PFSK-1 (cell line): ENCODE measurements at regions not wholly inside any gene's neighbourhood (a gene's known extent, or its start where the extent isn't known, plus 50 kb on each side); places are given as distances from the start of the nearest gene placed in this dataset.

Experiments used
- FOXP2 ChIP-seq: optimal IDR thresholded peaks from 2 replicates; pipeline ENCODE3; 2011; ENCODE audit warnings: borderline replicate concordance, control low read depth, inconsistent platforms; ENCODE audit not compliant: insufficient read depth; ENCODE audit errors: extremely low read length, extremely low read depth
- POLR2AphosphoS5 ChIP-seq: IDR thresholded peaks from 2 replicates; pipeline ENCODE4 v1.6.1; 2012; ENCODE audit warnings: low read depth, mild to moderate bottlenecking, control low read depth, low read length, moderate library complexity
- SIN3A ChIP-seq: IDR thresholded peaks from 2 replicates; pipeline ENCODE4 v1.6.1; 2012; ENCODE audit warnings: mild to moderate bottlenecking, low read length, moderate library complexity, borderline replicate concordance; ENCODE audit not compliant: insufficient read depth
- TAF1 ChIP-seq: IDR thresholded peaks from 2 replicates; pipeline ENCODE4 v1.6.1; 2012; ENCODE audit warnings: low read length, control low read depth, borderline replicate concordance; ENCODE audit not compliant: insufficient read depth
- TF ChIP-seq, protein P1 (sequence below), 2 experiments: IDR thresholded peaks; 2 replicates each; pipeline versions ENCODE4 v1.6.1 to v1.8.0; 2011 to 2012; ENCODE audit warnings: low read depth in 2 of 2, low read length in 2 of 2, control low read depth in 1 of 2, inconsistent platforms in 1 of 2, mild to moderate bottlenecking in 1 of 2, moderate library complexity in 1 of 2; ENCODE audit not compliant: insufficient read depth in 1 of 2

DNA sequence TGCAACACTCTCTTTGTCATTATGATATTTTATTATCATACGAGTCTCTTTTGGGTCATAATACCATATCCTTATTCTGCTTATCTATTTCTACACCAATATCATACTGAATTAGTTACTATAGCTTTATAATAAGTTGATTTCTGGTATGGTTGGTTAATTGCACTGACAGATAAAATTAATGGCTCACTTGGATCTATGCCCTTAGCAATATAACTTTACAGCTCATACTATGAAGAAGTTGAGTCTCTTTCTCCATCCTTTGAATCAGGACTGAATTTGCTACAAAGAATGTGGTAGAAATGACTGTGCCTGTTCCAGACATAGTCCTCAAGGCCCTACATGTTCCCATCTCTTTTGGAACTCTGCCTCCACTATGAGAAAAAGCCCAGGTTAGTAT lies 139.7 kb upstream of the DYRK2 start:
- TF ChIP-seq SIN3A: no peak
- TF ChIP-seq POLR2AphosphoS5: no peak
- TF ChIP-seq TAF1: no peak
- TF ChIP-seq, protein P1, sequence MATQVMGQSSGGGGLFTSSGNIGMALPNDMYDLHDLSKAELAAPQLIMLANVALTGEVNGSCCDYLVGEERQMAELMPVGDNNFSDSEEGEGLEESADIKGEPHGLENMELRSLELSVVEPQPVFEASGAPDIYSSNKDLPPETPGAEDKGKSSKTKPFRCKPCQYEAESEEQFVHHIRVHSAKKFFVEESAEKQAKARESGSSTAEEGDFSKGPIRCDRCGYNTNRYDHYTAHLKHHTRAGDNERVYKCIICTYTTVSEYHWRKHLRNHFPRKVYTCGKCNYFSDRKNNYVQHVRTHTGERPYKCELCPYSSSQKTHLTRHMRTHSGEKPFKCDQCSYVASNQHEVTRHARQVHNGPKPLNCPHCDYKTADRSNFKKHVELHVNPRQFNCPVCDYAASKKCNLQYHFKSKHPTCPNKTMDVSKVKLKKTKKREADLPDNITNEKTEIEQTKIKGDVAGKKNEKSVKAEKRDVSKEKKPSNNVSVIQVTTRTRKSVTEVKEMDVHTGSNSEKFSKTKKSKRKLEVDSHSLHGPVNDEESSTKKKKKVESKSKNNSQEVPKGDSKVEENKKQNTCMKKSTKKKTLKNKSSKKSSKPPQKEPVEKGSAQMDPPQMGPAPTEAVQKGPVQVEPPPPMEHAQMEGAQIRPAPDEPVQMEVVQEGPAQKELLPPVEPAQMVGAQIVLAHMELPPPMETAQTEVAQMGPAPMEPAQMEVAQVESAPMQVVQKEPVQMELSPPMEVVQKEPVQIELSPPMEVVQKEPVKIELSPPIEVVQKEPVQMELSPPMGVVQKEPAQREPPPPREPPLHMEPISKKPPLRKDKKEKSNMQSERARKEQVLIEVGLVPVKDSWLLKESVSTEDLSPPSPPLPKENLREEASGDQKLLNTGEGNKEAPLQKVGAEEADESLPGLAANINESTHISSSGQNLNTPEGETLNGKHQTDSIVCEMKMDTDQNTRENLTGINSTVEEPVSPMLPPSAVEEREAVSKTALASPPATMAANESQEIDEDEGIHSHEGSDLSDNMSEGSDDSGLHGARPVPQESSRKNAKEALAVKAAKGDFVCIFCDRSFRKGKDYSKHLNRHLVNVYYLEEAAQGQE (IDR thresholded peaks at IDR 0.05; ENCODE audit: insufficient read depth in 1 of 2, low read depth in 2 of 2, low read length in 2 of 2): no peak
- TF ChIP-seq FOXP2: no peak

DNA sequence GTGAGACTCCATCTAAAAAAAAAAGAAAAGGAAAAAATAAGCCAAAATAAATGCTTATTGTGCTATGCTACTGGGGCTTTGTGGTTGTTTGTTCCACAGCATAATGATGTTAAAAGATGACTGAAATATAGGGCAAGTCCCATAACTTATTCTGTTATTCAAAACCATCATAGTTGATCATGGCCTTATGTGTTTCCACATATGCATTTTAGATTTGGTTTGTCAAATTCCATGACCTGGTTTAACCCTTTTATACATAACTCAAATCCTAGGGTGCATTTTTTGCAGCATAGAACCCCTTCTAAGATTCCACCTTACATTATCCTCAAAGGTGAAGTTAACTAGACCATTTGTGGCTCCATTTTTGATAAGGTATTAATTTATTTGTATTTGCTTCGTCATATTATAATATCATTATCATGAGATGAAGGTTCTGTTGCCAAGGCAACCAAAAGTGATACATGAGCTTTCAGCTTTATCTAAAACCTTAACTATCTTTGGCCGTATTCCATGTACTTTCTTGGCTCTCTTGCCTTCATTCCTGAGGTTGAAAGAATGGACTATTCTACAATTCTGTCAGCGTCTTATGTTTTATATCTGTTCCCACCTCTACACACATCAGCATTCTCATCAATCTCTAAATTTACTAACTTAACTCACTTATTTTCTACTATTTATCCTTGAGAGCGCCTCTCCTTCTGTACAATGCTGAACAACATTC lies 138.7 kb upstream of the DYRK2 start:
- TF ChIP-seq, protein P1 (IDR thresholded peaks at IDR 0.05; ENCODE audit: insufficient read depth in 1 of 2, low read depth in 2 of 2, low read length in 2 of 2): no peak
- no peak for TF ChIP-seq TAF1

DNA sequence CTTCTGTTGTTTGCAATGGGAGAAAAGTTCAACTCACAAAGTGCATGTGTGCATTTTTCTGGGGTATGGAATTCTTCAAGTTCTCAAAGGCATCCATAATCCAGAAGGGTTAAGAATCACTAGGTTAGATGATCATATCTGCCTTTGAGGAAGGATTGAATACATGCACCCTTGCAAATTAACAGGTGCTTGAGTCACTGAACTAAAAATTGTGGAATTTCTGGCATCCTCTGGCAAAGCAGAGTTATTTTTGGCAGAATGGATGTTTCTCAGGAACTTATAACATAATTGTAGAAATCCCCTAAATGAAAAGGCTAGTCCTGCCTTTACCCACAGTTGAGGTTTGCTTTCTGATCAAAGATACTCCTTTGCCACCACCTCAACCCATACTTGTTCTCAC lies 136.5 kb upstream of the DYRK2 start:
- no peak for TF ChIP-seq FOXP2
- no peak for TF ChIP-seq SIN3A
- TF ChIP-seq, protein P1 (IDR thresholded peaks at IDR 0.05; ENCODE audit: insufficient read depth in 1 of 2, low read depth in 2 of 2, low read length in 2 of 2): no peak
- TF ChIP-seq POLR2AphosphoS5: no peak
- no peak for TF ChIP-seq TAF1

DNA sequence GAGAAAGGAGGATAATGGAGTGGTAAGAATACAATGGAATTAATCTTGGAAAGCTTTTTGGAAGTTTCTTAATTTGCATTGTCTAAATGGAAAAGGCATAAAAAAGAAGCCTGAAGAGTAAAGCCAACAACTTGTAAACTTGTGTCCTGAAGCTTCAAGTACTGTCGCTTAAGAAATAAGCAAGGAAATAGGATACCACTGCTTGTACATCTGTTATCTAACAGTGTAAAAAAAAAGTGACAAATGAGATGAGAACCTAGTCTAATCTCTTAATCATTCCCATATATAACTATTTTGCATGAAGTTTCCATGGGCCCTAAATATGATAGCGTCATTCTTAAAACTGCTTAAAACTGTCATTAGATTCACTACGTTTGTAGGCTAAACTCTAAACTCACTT lies 134.0 kb upstream of the DYRK2 start:
- TF ChIP-seq FOXP2 (no peak), POLR2AphosphoS5 (no peak), TAF1 (no peak)

DNA sequence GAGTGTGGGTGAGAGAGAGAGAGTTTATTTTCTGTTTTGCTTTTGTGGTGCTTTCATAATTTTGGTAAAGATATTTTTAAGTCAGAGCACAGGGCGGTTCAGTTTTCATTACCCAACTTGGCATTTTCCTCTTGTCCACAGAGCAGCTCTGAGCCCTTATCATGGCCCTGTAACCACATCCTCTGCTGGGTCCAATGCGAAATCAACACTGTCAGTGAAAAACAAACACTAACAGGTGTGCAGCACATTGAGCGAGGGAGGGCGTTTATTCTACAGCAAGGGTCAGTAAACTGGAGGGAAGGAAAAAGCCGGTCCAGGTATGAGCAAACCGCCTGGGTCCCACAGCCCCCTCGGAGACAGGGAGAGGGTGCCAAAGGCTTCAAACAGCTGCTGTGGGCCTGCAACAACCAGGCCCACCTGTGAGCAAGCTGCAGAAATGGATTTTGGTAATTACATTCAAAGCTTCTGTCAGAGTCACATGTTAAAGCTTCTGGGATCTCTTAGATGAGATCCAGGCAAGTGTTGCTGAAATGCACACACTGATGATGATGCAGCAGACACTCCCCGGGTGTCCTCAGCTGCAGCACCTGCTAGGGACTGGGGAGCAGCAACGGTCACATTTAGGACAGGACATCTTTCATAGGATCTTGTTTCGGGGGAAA lies 132.7 kb upstream of the DYRK2 start:
- TF ChIP-seq TAF1 (no peak), FOXP2 (no peak), POLR2AphosphoS5 (no peak), SIN3A (no peak)
- TF ChIP-seq, protein P1 (IDR thresholded peaks at IDR 0.05; ENCODE audit: insufficient read depth in 1 of 2, low read depth in 2 of 2, low read length in 2 of 2): no peak
